Chondrocyte (in vitro differentiated cells): ENCODE measurements at regions not wholly inside any gene's neighbourhood (a gene's known extent, or its start where the extent isn't known, plus 50 kb on each side); places are given as distances from the start of the nearest gene placed in this dataset.
"Not testable (repeated sequence)": the region's sequence is repeated elsewhere in the genome, so short reads cannot be mapped to it uniquely, and the experiment has no call there.

Experiments used
- DNase-seq: peaks from one replicate; pipeline ENCODE4 v3.0.0; 2021; ENCODE audit warnings: mixed read lengths, low spot score
- H3K27ac Mint-ChIP-seq: one replicate; pipeline ENCODE4 v1.8.0; 2021; ENCODE audit warnings: mild to moderate bottlenecking, moderate library complexity, mixed read lengths; ENCODE audit not compliant: unreplicated experiment
- H3K27me3 Mint-ChIP-seq: 2 replicates; pipeline ENCODE4 v1.8.0; 2021; ENCODE audit warnings: low read depth, mixed read lengths
- H3K36me3 Mint-ChIP-seq: 2 replicates; pipeline ENCODE4 v1.8.0; 2021; ENCODE audit warnings: low read depth, mixed read lengths
- H3K4me1 Mint-ChIP-seq: 2 replicates; pipeline ENCODE4 v1.8.0; 2021; ENCODE audit warnings: low read depth, mild to moderate bottlenecking, mixed read lengths
- H3K4me3 Mint-ChIP-seq: one replicate; pipeline ENCODE4 v1.8.0; 2021; ENCODE audit warnings: mild to moderate bottlenecking, moderate library complexity, mixed read lengths; ENCODE audit not compliant: unreplicated experiment
- H3K9me3 Mint-ChIP-seq: 2 replicates; pipeline ENCODE4 v1.8.0; 2021; ENCODE audit warnings: low read depth, mixed read lengths
- CTCF ChIP-seq: fragments of 200-600 bp; sonication (generic); IDR thresholded peaks from 2 replicates; pipeline ENCODE4 v1.5.0; 2021; ENCODE audit warnings: antibody characterized with exemption, mild to moderate bottlenecking, moderate library complexity

- no peak for DNase-seq
- Mint-ChIP-seq H3K4me1 (peaks cover 38% of the 10 kb centered on the region), H3K9me3 (peaks cover 14% of the 10 kb centered on the region), H3K27me3 (no peaks in the 10 kb centered on the region), H3K27ac (no peak overlapping the region), H3K36me3 (peaks cover 1% of the 10 kb centered on the region), H3K4me3 (no peak overlapping the region)
- TF ChIP-seq CTCF: no peak
Observed at GRCh38 chr5:50593681-50594080, 72.8 kb upstream of the PARP8 start.

DNA sequence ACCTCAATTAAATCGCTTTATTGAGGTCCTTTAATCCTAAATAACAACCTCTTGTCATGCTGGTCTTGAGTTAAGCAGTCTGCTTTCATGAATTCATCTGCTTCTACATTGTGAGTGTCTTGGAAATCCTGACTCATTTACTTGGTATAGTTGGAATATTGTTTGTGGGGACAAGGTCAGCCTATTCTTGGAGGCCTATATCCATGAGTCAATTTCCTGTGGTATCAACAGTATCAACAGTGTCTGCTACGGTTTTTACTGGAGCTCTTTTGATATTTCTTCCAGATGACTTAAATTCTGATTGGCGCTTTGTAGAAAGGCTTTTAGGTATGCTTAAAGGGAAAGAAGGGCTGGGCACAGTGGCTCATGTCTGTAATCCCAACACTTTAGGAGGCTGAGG, 71.2 kb upstream of the PARP8 start:
- peak overlapping the region; percentile 85 for H3K27ac Mint-ChIP-seq
- H3K4me1 Mint-ChIP-seq: peaks cover 37% of the 10 kb centered on the region
- no peak for TF ChIP-seq CTCF
- H3K9me3 Mint-ChIP-seq: peaks cover 14% of the 10 kb centered on the region
- no peaks in the 10 kb centered on the region for H3K27me3 Mint-ChIP-seq
- H3K4me3 Mint-ChIP-seq: no peak overlapping the region
- H3K36me3 Mint-ChIP-seq: peaks cover 1% of the 10 kb centered on the region
- DNase-seq: no peak

DNA sequence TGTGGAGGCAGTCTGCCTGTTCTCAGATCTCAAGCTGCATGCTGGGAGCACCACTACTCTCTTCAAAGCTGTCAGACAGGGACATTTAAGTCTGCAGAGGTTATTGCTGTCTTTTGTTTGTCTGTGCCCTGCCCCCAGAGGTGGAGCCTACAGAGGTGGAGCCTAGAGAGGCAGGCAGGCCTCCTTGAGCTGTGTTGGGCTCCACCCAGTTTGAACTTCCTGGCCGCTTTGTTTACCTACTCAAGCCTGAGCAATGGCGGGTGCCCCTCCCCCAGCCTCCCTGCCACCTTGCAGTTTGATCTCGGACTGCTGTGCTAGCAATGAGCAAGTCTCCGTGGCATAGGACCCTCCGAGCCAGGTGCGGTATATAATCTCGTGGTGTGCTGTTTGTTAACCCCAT, 64.9 kb upstream of the PARP8 start:
- DNase-seq, H3K9me3 Mint-ChIP-seq, H3K27me3 Mint-ChIP-seq, H3K36me3 Mint-ChIP-seq, H3K27ac Mint-ChIP-seq, H3K4me1 Mint-ChIP-seq, H3K4me3 Mint-ChIP-seq: not testable (repeated sequence)

DNA sequence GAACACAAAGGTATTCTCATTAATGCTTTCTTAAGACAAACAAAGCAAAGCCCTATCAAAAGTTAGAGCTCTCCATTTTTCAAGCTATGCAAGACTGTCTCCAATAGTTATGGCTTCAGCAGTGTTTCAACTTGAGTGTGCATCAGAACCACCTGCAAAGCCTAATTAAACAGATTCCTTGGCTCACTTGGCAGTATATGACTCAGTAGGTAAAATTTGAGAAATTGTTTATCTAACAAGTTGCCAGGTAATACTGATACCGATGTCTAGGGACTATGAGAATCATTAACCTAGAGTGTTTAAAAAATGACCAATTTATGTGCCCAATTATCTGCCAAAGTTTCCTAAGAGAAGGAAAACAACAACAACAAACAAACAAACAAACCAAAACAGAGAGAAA, 60.3 kb upstream of the PARP8 start:
- no peak overlapping the region for H3K4me3 Mint-ChIP-seq
- H3K27me3 Mint-ChIP-seq: peaks cover 2% of the 10 kb centered on the region
- no peak for TF ChIP-seq CTCF
- H3K36me3 Mint-ChIP-seq: no peaks in the 10 kb centered on the region
- no peak overlapping the region for H3K27ac Mint-ChIP-seq
- no peaks in the 10 kb centered on the region for H3K9me3 Mint-ChIP-seq
- DNase-seq: no peak
- H3K4me1 Mint-ChIP-seq: no peaks in the 10 kb centered on the region

- not testable (repeated sequence) for DNase-seq, H3K36me3 Mint-ChIP-seq, H3K4me3 Mint-ChIP-seq, H3K27me3 Mint-ChIP-seq, H3K27ac Mint-ChIP-seq, H3K9me3 Mint-ChIP-seq, H3K4me1 Mint-ChIP-seq
Observed at GRCh38 chr5:50607456-50607855, 59.0 kb upstream of the PARP8 start.

GRCh38 chr5:50607953-50608705, 58.3 kb upstream of the PARP8 start:
- not testable (repeated sequence) for H3K4me3 Mint-ChIP-seq, H3K27ac Mint-ChIP-seq, H3K36me3 Mint-ChIP-seq, H3K27me3 Mint-ChIP-seq, H3K9me3 Mint-ChIP-seq, H3K4me1 Mint-ChIP-seq
- DNase-seq: peak; percentile 82

- not testable (repeated sequence) for H3K4me3 Mint-ChIP-seq, H3K9me3 Mint-ChIP-seq, H3K36me3 Mint-ChIP-seq, DNase-seq, H3K4me1 Mint-ChIP-seq, H3K27ac Mint-ChIP-seq
- H3K27me3 Mint-ChIP-seq: peaks cover 11% of the 10 kb centered on the region
Observed at GRCh38 chr5:50613057-50613456, 53.4 kb upstream of the PARP8 start.
